Spleen (tissue), 11 donors: ENCODE measurements at regions not wholly inside any gene's neighbourhood (a gene's known extent, or its start where the extent isn't known, plus 50 kb on each side); places are given as distances from the start of the nearest gene placed in this dataset.

Experiments used
- DNase-seq: peaks from one replicate; pipeline ENCODE4 v3.0.0-alpha.2; 2020
- H3K27ac ChIP-seq, 8 donors: fragments of 200-600 bp; sonication (generic) in 7 of 8; 1 replicate in 4 of 8; 2 replicates in 4 of 8; pipeline versions ENCODE4 v1.5.0 to v1.8.0; 2016 to 2021; ENCODE audit warnings: inconsistent platforms in 4 of 8, mild to moderate bottlenecking in 4 of 8, moderate library complexity in 1 of 8
- H3K27me3 ChIP-seq, 7 donors: fragments of 200-600 bp; sonication (generic) in 6 of 7; replicated peaks in 1 of 7; 1 replicate in 4 of 7; 2 replicates in 3 of 7; pipeline versions ENCODE4 v1.5.0 to v1.8.0; 2016 to 2021; ENCODE audit warnings: inconsistent platforms in 3 of 7, mild to moderate bottlenecking in 1 of 7
- H3K36me3 ChIP-seq, 6 donors: fragments of 200-600 bp; sonication (generic) in 5 of 6; 1 replicate in 4 of 6; 2 replicates in 2 of 6; pipeline versions ENCODE4 v1.5.0 to v1.8.0; 2016 to 2021; ENCODE audit warnings: inconsistent platforms in 2 of 6
- H3K4me1 ChIP-seq, 6 donors: fragments of 200-600 bp; sonication (generic) in 5 of 6; 1 replicate in 3 of 6; 2 replicates in 3 of 6; pipeline versions ENCODE4 v1.5.0 to v1.8.0; 2016 to 2021; ENCODE audit warnings: inconsistent platforms in 3 of 6
- H3K4me3 ChIP-seq, 8 donors: fragments of 200-600 bp; sonication (generic) in 7 of 8; 1 replicate in 4 of 8; 2 replicates in 4 of 8; pipeline versions ENCODE4 v1.5.0 to v1.8.0; 2016 to 2021; ENCODE audit warnings: inconsistent platforms in 4 of 8, mild to moderate bottlenecking in 4 of 8, moderate library complexity in 2 of 8
- H3K9me3 ChIP-seq, 8 donors: fragments of 200-600 bp; sonication (generic) in 7 of 8; 1 replicate in 4 of 8; 2 replicates in 4 of 8; pipeline versions ENCODE4 v1.5.0 to v1.8.0; 2016 to 2021; ENCODE audit warnings: inconsistent platforms in 4 of 8
- CTCF ChIP-seq, 11 experiments: fragments of 200-600 bp in 7 of 11; fragments of 450-650 bp in 4 of 11; sonication (generic) in 4 of 11; IDR thresholded peaks in 8 of 11; conservative IDR thresholded peaks in 3 of 11; 1 replicate in 7 of 11; 2 replicates in 4 of 11; pipeline versions ENCODE4 v1.4.0 to v1.8.0; 2016 to 2021; ENCODE audit warnings: antibody characterized with exemption in 11 of 11, inconsistent platforms in 4 of 11, mild to moderate bottlenecking in 1 of 11
- POLR2A ChIP-seq, 3 donors: fragments of 450-650 bp; IDR thresholded peaks; one replicate each; pipeline ENCODE4 v1.5.1; 2017; ENCODE audit warnings: antibody characterized with exemption in 3 of 3, mild to moderate bottlenecking in 1 of 3
- POLR2AphosphoS5 ChIP-seq, 3 donors: sonication (generic); formaldehyde crosslinking; IDR thresholded peaks; one replicate each; pipeline ENCODE4 v1.5.1; 2017; ENCODE audit warnings: antibody characterized with exemption in 3 of 3
- WGBS, 5 donors: extraction: QIAGEN DNeasy Blood & Tissue Kit in 3 of 5; methylation state at CpG; one replicate each; pipeline versions ENCODE4 v1.1.5 to v1.1.7; 2013 to 2018; 5-methylcytosine and 5-hydroxymethylcytosine counted together
- intact Hi-C: fragments of 100-400 bp; cut with DNase I; formaldehyde crosslinking; loops from one replicate; pipeline ENCODE4 v1.15.0; 2023; ENCODE audit warnings: low total_unique reads
- donor health status: healthy with polysubstance abuse.
- donor health status: DM: no; HTN: no; CAD: no; lungs with moderate emphysema.
- donor health status: DM: no; HTN: no; CAD: no.
- donor health status: Bipolar disorder and iron deficiency.
- donor health status: healthy.
- donor health status: DM: no; HTN: no; CAD: no.
- donor health status: DM: yes; HTN: yes; CAD: no.

GRCh38 chr4:110364911-110365520 is 110.9 kb upstream of the ENPEP start:
- H3K27ac ChIP-seq = peak overlapping the region in 7 of 8 donors; percentile 35 to 78 (median 62)
- intact Hi-C loops = no loop called here
- H3K4me3 ChIP-seq = no peak overlapping the region
- H3K36me3 ChIP-seq = no peaks in the 10 kb centered on the region
- DNase-seq = no peak
- H3K27me3 ChIP-seq = no peaks in the 10 kb centered on the region
- H3K9me3 ChIP-seq = no peaks in the 10 kb centered on the region
- TF ChIP-seq POLR2AphosphoS5 (IDR thresholded peaks at IDR 0.05) = peak in 2 of 3 donors; percentile 11 to 55
- TF ChIP-seq POLR2A (IDR thresholded peaks at IDR 0.05) = no peak
- H3K4me1 ChIP-seq = peaks cover 0 to 5% (median 0%) of the 10 kb centered on the region in 6 donors
- 61 to 79% (median 65%) methylated on average over 3 of the region's 3 CpGs for WGBS, 5 donors

- Histone ChIP-seq H3K27me3 (no peaks in the 10 kb centered on the region), H3K9me3 (no peaks in the 10 kb centered on the region), H3K27ac (peak overlapping the region in 2 of 8 donors; percentile 10 to 12), H3K4me3 (no peak overlapping the region), H3K4me1 (peaks cover 0 to 5% (median 0%) of the 10 kb centered on the region in 6 donors), H3K36me3 (no peaks in the 10 kb centered on the region)
- TF ChIP-seq CTCF (IDR thresholded peaks at IDR 0.05 in 8 of 11, conservative IDR thresholded peaks at IDR 0.05 in 3 of 11) (no peak), POLR2A (IDR thresholded peaks at IDR 0.05) (no peak), POLR2AphosphoS5 (IDR thresholded peaks at IDR 0.05) (no peak)
- intact Hi-C loops = no loop called here
- no peak for DNase-seq
- WGBS, 5 donors = 5 to 17% (median 11%) methylated on average over 2 of the region's 2 CpGs
Observed at GRCh38 chr4:110361921-110362320, 114.0 kb upstream of the ENPEP start.

DNA sequence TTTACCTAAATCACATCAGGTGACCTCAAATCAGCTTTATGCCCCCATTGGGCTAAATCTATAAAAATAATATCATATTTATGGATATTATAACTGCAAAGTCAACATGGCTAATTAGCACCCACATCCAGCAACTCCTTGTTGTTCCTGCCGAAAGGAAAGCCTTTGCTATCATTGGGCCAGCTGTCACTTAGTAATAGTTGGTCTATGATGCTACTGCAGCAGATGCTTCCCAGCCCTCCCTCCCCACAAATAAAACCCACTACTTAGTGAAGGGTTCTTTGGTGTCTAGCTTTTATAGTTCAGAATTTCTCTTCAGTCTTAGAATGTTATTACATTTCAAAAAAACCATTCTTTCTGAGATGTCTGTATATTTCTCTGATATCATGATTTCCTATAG is 116.9 kb upstream of the ENPEP start:
- intact Hi-C loops = no loop called here
- Histone ChIP-seq H3K4me1 (no peaks in the 10 kb centered on the region), H3K4me3 (no peak overlapping the region), H3K9me3 (no peaks in the 10 kb centered on the region), H3K36me3 (no peaks in the 10 kb centered on the region), H3K27ac (no peak overlapping the region), H3K27me3 (no peaks in the 10 kb centered on the region)
- WGBS, 5 donors = 41 to 97% (median 96%) methylated on average over 1 of the region's 1 CpG
- DNase-seq = no peak
- TF ChIP-seq POLR2A (IDR thresholded peaks at IDR 0.05) (no peak), CTCF (IDR thresholded peaks at IDR 0.05 in 8 of 11, conservative IDR thresholded peaks at IDR 0.05 in 3 of 11) (no peak), POLR2AphosphoS5 (IDR thresholded peaks at IDR 0.05) (no peak)

GRCh38 chr4:110357521-110357920 is 118.4 kb upstream of the ENPEP start:
- Histone ChIP-seq H3K4me1 (no peaks in the 10 kb centered on the region), H3K36me3 (no peaks in the 10 kb centered on the region), H3K27ac (no peak overlapping the region), H3K9me3 (no peaks in the 10 kb centered on the region), H3K27me3 (no peaks in the 10 kb centered on the region), H3K4me3 (no peak overlapping the region)
- TF ChIP-seq POLR2AphosphoS5 (IDR thresholded peaks at IDR 0.05) = no peak
- 94 to 98% (median 97%) methylated on average over 2 of the region's 2 CpGs for WGBS, 5 donors
- intact Hi-C loops = no loop called here
- no peak for DNase-seq

DNA sequence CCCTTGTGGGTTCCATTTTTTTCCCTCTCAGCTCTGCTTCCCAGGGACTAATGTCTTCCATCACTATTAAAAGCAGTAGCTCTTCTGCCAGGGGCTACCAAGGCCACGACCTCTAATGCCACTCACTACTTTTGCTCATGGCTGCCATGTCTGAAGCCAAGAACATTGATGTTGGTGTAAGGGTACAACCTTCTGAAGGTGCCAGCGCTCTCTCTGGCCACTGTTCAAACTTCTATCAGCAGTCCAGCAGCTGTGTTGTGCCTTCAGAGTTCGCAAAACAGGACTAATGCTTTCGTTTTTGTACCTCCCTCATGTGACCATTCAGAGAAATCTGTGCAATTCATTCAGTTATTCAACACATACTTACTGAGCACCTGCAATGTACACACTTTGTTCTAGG is 121.5 kb upstream of the ENPEP start:
- Histone ChIP-seq H3K27me3 (peaks cover 0 to 13% (median 0%) of the 10 kb centered on the region in 7 donors), H3K4me1 (no peaks in the 10 kb centered on the region), H3K36me3 (no peaks in the 10 kb centered on the region), H3K4me3 (no peak overlapping the region), H3K27ac (no peak overlapping the region), H3K9me3 (no peaks in the 10 kb centered on the region)
- no peak for DNase-seq
- TF ChIP-seq CTCF (IDR thresholded peaks at IDR 0.05 in 8 of 11, conservative IDR thresholded peaks at IDR 0.05 in 3 of 11) (no peak), POLR2AphosphoS5 (IDR thresholded peaks at IDR 0.05) (no peak), POLR2A (IDR thresholded peaks at IDR 0.05) (no peak)
- WGBS, 5 donors = 61 to 78% (median 71%) methylated on average over 4 of the region's 4 CpGs
- intact Hi-C loops = no loop called here
